ENCODE measurements at regions not wholly inside any gene's neighbourhood (a gene's known extent, or its start where the extent isn't known, plus 50 kb on each side); places are given as distances from the start of the nearest gene placed in this dataset.

DNA sequence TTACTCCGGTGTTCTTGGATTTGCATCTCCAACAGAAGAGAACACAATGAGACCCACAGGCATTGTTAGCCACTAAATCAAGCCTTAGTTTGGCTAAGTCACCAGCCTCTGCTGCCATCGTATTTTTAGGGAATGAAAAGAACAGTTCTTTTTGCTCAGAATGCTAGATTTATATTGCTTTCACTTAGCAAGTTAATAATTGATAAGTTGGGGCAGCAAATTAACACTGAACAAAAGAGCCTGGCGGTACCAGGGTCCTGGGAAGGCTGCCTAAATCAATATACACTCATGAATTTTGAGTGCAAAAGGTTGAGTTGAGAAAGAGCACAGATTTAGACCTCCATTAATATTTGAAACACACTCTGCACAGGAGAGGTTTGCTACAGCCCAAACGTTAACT is 767.7 kb downstream of the TYW1 start:
- DNase-seq (ENCODE audit: low spot score): no peak

DNA sequence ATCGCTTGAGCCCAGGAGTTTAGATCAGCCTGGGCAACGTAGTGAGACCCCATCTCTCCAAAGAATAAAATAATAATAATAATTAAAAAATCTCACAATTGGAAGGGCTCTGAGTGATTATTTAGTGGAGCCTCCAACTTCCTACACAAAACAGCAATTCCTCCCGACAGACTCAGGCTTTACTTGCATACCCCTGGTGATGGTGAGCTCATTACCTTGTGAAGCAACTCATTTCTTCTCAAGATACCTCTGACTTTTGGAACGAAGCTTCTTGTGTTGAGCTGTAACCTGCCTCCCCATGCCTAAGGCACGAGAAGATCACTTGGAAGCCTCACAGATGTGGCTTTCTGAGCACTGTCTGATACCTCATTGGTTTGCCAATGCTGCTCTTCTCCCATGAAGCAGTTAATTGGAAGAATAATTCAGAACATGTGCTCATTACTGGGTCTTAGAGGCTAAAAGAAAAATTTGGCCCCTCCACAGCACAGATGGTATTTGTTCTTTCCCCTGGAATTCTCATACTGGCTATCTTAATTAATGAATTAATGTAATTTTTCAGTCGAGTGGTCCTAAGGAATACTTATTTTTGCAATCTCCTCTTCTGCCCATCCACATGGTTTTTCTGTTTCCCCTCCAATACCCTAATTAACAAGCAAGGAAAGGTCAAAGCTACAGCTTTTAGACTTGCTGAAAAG is 769.0 kb downstream of the TYW1 start:
- no peak for DNase-seq (ENCODE audit: low spot score)

GRCh38 chr7:67766906-67767410 is 770.3 kb downstream of the TYW1 start:
- DNase-seq (ENCODE audit: low spot score): no peak

DNA sequence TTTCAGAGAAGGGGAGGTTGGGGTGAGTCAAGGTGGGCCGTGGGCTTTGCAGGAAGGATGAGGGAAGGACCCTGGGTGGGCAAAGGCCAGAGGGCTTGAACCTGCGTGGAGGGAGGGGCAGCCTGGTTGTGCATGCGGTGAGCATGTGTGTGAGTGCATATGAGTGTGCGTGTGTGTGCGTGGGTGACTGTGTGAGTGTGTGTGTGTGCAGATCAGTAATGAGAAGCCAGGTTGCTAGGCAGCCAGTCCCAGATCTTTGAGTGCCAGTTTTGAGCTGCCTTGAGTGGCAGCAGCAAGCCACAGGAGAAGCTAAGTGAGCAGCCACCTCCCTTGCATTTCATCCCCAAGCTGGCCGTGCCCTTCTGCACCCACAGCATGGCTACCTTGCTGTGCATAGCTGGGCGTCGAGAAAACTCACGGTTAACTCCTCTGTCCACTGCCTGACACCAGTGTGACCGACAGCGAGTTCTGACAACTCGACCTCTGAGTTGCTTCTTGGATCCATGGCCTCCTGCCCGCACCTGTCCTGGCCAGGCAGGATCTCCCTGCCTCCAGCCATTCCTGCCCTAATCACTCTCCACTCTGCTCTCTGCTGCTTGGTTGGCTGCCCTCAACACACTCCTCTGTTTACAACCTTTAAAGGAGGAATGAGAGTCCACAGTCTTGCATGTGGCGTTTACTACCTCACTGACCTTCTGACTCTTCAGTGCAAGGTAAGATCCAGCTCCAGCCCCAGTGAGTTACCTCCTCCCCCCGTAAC is 775.4 kb downstream of the TYW1 start:
- no peak for DNase-seq (ENCODE audit: low spot score)

- no peak for DNase-seq (ENCODE audit: low spot score)
Observed at GRCh38 chr7:67773081-67773480, 776.4 kb downstream of the TYW1 start.

DNA sequence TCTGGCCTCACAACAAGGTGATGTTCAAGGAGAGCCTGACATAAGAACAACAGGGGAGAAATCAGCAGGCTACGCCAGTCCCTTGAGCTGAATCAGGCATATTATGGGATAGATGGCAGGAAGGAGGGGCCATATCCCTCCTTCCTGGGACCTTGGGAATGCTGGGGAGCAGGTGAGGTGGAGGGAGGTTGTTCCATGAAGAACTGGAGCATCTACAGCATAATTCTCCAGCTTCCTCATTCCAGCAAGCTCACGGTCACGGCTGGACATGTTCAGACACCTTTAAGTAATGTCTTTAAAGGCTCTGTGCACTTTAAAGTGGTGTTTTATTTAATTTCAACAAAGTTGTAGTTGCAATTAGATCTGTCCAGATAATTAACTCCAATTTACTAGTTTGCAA is 780.5 kb downstream of the TYW1 start:
- DNase-seq (ENCODE audit: low spot score): no peak

DNA sequence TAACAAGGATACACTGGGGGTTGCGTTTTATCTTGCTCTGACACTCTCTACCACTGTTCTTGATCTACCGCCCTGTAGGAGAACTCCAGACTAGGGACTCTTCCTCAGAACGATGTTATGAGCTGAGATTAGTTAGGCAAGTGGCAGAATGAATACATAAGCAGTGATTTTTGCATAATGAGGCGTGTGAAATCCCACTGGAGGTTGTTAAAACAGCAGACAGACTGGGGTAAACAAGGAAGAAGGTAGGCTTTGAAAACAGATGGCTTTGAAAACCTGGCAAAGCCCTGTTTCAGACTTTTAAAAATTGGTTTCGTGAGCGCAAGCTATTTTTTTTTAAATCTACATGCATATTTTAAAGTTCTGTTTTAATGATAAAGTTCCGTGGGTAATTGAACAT is 785.2 kb downstream of the TYW1 start:
- DNase-seq (ENCODE audit: low spot score): no peak

DNA sequence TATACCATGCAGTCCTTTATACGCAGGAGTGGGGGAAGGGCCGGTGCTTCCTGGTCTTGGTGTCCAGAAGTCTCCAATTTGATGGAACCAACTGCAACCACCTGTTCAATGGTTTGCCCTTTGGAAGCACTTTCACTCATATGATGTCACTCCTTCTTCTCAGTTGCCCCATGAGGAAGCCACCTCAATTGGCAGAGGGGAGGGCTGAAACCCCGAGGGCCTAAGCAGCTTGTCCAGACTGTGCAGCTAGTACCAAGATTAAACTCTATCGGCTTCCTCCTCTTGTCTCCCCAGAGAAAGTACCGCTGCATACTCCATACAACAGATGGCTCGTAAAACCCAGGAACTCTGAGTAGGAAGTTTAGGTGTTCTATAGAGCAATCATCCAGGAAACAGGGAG is 789.4 kb downstream of the TYW1 start:
- DNase-seq (ENCODE audit: low spot score): no peak

- peak; percentile 22 for DNase-seq (ENCODE audit: low spot score)
Observed at GRCh38 chr7:67788669-67789068, 792.0 kb downstream of the TYW1 start.

- no peak for DNase-seq (ENCODE audit: low spot score)
Observed at GRCh38 chr7:67791918-67792317, 795.3 kb downstream of the TYW1 start.

DNA sequence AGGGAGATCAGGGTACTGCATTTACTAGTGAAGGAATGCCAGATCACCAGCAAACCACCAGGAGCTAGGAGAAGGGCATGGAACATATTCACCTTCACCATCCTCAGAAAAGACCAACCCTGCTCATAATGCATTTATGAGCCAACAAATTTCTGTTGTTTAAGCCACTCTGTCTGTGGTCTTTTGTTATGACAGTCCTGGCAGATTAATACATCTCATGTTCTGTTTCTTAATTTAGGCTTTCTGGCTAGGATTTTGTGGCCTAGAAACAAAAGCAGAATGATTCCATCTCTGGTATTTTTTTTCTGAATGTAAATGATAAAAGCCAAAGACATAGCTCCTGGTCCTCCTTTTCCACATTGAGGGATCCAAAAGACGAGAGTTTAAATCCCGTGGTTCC is 797.9 kb downstream of the TYW1 start:
- no peak for DNase-seq (ENCODE audit: low spot score)

- DNase-seq (ENCODE audit: low spot score): no peak
Observed at GRCh38 chr7:67803789-67804188, 807.2 kb downstream of the TYW1 start.

- DNase-seq (ENCODE audit: low spot score): no peak
Observed at GRCh38 chr7:67805921-67806471, 809.4 kb downstream of the TYW1 start.

DNA sequence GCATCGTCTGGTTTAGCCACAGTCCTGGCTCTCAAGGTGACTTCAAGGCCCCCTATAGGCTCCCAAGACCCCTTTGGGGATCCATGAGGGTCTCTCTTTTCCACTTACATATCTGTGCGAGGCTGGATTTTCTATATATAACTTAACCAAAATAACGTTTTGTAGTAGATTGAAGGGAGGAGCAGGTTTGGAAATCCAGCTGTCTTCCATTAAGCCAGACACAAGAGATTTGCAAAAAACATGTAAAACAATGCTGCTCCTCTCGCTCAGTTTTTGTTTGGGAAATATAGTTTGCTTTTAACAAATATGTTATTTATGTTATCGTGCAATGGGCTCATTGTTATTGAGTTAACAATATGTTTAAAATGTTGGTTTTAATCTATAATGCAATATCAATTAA is 811.2 kb downstream of the TYW1 start:
- no peak for DNase-seq (ENCODE audit: low spot score)

- no peak for DNase-seq (ENCODE audit: low spot score)
Observed at GRCh38 chr7:67809586-67809985, 813.0 kb downstream of the TYW1 start.

GRCh38 chr7:67813621-67814292 is 817.1 kb downstream of the TYW1 start:
- DNase-seq (ENCODE audit: low spot score): no peak

DNA sequence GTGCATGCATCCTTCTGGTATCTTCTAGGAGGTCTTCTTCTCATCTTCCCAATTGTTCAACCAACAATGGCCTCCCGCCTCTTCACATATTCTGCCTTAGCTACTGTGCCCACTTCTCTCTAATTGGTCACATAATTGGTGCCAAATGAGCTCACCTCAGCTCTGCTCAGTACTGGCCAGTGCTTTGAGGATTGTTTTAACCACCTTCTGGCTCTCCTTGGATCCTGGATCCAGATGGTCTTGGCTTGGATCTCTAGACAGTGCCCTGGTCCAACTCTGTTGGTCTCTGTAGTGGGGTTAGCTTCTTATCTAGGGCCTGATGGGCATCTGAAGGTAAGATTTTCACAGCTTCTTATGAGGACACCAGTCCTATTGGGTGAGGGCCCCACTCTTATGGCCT is 820.8 kb downstream of the TYW1 start:
- no peak for DNase-seq (ENCODE audit: low spot score)

GRCh38 chr7:67821116-67821515 is 824.5 kb downstream of the TYW1 start:
- DNase-seq (ENCODE audit: low spot score): peak; percentile 33

GRCh38 chr7:67823345-67823744 is 826.7 kb downstream of the TYW1 start:
- no peak for DNase-seq (ENCODE audit: low spot score)

DNA sequence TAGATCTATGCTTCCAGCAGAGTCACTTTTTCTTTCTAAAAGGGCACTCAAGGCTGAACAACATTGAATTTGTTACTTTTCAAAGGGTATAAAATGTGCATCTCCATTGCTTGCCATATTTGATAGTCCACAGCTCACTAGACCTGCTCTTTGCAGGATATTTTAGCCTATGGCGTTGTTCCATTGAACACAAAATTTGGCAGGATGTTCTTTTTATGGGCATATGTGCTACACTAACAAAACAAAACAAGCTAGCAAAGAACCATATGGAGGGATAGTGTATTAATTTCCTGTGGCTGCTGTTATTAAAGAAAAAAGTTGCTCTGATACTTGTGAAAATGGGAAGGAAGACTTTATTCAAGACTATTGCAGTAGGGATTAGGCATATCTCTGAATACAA is 828.7 kb downstream of the TYW1 start:
- no peak for DNase-seq (ENCODE audit: low spot score)

- DNase-seq (ENCODE audit: low spot score): no peak
Observed at GRCh38 chr7:67841896-67842295, 845.3 kb downstream of the TYW1 start.

GRCh38 chr7:67842571-67842970 is 845.9 kb downstream of the TYW1 start:
- no peak for DNase-seq (ENCODE audit: low spot score)
